SIG-M5 treated with dmso at 0.1 percent for 504 hours (cell line): ENCODE measurements at regions not wholly inside any gene's neighbourhood (a gene's known extent, or its start where the extent isn't known, plus 50 kb on each side); places are given as distances from the start of the nearest gene placed in this dataset.
"Not testable (repeated sequence)": the region's sequence is repeated elsewhere in the genome, so short reads cannot be mapped to it uniquely, and the experiment has no call there.

Experiments
- DNase-seq: peaks from one replicate; lab custom pipeline; 2025; ENCODE audit not compliant: unreplicated experiment; lab: John Stamatoyannopoulos, UW

DNA sequence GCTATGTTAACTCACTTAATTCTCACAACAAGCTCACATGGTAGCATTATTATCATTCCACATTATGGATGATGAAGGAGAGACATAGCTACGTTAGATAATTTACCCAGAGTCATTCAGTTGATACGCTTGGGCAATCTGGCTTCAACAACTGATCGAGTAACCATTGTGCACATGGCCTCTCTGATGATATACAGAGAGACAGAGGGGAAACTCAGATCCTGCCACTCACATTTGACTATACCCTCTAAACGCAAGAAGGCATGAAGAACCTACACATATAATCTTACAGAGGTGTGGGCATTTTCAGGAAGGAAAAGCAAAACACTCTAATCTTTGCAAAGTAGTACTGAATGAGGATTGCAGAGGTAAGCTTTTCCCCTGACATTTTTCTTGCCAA is 360.1 kb downstream of the BARHL2 start:
- no peak for DNase-seq

DNA sequence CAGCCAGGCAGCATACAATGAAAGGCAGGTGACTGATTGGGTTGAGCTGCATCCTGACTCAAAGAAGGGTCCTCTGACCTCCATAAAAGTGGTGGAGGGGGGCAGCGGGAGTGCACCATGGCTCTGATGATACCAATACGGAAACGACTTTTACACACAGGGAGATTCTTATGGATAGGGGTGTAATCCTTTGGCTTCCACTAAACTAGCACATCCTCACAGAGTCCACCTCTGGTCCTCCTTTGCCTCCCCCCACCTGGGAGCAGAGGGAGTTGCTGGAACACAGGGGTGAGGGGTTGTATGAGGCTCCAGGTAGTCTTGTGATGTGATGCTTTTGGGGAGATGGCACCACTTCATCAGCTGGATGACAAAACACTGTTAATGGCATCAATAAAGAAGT is 361.0 kb downstream of the BARHL2 start:
- DNase-seq = no peak

DNA sequence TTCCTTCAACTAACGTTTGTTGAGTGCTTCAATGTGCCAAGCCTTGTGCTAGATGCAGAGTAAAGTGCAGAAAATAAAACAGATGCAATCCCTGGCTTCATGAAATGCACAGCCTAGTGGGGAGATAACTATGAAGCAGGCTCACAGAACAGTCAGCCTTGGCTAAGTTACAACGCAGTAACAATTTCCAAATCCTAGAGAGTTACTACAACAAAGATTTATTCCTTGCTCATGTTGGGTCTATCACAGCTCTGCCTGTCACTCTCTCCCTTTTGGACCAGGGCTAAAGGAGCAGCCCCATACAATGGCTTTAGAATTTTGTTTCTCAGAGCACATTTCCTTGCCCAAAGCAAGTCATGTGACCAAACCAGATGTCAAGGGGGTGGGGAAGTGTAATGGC is 359.8 kb downstream of the ZNF326 start:
- DNase-seq = no peak

DNA sequence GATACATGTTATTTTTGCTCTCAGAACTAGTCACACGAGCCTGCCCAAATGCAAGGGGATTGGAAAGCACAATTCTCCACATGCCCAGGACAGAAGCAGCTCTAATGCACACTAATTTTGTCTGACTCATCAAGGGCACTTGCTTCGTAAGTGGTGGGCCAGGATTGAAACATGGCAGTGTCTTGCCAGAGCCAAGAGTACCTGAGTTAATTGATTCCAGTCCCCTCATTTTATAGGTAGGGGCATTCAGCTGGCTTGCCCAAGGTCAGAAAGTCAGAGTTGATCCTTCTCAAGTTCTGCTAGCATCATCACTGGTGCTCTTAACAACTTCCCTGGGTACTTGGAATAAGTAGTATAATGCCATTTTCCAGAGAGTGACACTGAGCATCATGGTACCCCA is 356.1 kb downstream of the ZNF326 start:
- no peak for DNase-seq

DNA sequence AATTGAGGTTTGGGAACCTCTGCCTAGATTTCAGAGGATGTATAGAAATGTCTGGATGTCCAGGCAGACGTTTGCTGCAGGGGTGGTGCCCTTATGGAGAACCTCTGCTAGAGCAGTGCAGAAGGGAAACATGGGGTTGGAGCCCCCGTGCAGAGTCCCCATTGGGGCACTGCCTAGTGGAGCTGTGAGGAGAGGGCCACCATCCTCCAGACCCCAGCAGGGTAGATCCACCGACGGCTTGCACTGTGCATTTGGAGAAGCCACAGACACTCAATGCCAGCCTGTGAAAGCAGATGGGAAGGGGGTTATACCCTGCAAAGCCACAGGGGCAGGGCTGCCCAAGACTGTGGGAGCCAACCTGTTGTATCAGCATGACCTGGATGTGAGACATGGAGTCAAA is 354.6 kb downstream of the ZNF326 start:
- no peak for DNase-seq

DNA sequence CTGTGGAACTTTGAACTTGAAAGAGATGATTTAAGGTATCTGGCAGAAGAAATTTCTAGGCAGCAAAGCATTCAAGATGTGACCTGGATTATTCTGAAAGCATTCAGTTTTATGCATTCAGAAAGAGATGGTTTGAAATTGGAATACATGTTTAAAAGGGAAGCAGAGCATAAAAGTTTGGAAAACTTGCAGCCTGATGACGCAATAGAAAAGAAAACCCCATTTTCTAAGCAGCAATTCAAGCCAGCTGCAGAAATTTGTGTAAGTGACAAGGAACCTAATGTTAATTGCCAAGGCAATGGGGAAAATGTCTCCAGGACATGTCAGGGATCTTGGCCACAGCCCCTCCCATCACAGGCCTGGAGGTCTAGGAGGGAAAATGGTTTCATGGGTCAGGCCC is 354.0 kb downstream of the ZNF326 start:
- no peak for DNase-seq

DNA sequence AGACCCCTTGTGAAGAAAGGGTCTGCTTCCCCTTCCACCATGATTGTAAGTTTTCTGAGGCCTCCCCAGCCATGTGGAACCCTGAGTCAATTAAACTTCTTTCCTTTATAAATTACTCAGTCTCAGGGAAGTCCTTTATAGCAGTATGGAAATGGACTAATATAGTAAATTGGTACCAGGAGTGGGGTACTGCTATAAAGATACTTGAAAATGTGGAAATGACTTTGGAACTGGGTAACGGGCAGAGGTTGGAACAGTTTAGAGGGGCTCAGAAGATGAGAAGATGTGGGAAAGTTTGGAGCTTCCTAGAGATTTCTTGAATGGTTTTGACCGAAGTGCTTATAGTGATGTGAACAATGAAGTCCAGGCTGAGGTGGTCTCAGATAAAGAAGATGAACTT is 353.5 kb downstream of the ZNF326 start:
- DNase-seq = not testable (repeated sequence)

DNA sequence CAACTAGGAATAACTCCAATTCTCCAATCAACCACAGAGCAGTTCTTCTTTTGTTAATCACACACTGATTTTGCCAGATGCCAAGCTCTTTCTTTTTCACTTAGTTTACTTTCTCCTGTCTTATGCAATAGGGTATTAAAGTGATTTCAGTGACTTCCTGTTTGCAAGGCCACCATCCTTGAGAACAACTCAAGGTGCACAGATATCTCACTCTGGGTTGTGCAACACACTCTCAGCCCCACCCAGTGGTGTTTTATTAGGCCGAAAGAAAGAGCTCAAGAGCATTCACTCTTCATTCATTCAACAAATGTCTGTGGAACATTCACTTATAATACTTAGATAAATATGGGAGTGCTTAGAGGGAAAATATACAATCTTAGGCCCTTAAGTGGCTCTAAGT is 352.5 kb downstream of the ZNF326 start:
- DNase-seq = no peak

DNA sequence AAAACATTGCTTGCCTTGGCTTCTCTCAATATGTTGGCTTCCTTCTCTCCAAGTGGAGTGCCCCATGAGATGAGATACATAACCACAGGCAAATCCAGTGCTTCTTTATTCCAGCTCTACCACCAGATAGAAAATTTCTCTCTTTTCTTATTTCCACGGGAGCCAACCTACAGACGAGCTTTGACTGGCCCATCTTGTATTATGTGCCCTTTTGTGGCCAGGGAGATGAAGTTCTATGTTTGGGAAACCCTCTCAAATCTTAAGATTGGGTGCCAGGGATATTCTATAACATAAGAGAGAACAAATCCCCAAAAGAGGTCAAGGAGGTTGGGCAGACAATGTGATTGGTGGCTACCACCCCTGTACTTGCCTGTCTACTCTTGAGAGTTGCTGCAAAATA is 351.8 kb downstream of the ZNF326 start:
- no peak for DNase-seq

DNA sequence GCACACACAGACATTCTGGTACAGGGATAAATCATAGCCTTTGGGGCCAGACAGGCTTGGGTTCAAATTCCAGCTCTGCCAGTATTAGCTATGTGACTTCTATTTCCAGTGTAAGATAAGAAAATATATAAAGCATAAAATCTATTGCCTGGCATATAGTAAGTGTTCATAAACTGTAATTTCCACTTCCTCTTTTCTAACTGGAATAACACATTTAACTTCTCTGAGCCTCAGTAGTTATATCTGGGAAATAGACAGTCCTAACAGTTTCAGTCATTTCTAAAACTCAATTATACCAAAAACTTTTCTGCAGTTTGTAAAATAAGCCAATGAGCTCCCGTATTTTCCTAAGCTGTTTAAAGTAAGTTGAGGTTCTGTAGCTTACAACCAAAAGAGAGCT is 351.4 kb downstream of the ZNF326 start:
- no peak for DNase-seq

DNA sequence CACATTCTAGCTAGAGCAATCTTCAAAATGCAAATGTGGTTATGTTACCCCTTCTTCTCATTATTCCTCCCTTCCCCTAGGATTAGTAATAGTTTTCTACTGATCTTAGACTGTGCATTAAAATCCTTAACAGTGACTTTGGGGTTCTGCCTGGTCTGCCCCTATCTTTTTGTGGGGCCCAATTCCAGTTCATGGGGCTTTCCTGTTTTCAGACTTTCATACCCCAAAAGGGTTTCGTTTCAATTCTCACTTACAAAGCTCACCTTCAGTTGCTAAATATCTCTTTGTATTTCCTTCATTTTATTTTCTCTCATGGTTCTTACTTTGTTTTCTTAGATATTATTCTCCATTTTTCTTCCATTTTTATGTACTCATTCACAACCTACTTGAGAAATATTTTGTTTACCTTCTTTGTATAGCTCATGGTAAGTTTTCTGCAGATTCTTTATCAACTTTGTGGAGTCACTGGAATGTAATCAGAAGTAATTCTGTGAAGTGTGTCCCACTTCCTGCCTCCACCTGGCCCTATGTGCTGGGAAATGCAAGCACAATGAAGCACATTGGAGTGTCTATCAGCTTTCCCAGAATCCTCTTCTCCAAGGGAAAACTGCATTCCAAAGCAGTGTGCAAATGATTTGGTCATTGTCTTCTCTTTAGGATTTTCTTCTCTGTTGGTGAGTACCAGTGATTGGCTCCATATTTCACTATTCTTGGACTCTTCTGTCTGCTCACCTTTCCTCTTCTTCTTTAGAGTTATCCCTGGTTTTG is 350.2 kb downstream of the ZNF326 start:
- DNase-seq = no peak

DNA sequence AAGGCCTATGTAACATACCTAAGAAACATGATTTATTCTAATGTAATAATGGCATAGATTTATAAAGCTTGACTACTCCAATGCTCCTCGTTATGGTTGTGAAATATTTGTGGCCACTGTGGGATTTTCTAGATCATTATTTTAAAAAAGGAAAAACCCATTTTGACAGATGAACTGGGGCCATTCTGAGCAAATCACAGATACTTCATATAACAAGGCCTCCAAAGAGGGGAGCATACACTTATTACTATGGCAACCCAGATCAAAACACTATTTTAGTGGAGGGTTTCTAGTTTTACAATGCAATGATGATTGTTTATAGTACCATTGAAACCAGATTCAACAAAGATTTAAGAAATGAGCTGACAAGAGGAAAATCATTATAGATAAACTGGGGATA is 346.6 kb downstream of the ZNF326 start:
- no peak for DNase-seq

DNA sequence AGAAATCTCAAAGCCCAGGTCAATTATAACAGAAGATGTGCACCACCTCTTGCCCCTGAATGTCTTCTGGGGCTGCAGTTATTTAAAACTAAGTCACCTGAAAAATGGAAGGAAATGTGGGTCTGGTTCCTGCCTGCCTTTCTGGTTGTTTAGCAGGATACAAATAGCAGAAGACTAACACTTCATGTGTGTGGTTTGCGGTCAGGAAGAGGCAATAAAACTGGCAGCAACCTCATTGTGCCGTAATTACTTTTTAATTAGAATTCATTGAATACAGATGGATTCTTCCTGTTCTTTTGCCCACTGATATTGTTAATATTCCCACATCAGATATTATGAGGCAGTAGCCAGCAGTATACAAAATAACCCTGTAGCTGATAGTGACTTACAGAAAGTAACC is 345.7 kb downstream of the ZNF326 start:
- DNase-seq = no peak

DNA sequence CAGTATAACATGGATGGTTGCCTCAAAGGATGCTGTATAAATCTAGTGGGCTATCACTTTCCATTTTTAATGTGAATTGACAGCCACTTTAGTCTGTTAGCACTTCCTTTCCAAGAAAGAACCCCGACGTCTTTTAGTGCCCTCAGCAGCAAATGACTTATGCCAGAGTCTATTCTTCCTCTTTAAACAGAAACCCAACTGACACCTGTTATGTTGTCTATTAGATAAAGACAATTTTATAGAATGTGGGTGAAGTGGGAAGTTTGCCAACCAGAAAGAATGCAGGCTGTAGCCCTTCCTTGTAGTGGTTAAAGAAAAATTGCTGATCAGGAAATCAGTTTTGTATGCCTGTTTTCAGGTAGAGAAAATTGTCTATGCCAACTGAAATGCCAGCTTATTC is 344.9 kb downstream of the ZNF326 start:
- DNase-seq = no peak

DNA sequence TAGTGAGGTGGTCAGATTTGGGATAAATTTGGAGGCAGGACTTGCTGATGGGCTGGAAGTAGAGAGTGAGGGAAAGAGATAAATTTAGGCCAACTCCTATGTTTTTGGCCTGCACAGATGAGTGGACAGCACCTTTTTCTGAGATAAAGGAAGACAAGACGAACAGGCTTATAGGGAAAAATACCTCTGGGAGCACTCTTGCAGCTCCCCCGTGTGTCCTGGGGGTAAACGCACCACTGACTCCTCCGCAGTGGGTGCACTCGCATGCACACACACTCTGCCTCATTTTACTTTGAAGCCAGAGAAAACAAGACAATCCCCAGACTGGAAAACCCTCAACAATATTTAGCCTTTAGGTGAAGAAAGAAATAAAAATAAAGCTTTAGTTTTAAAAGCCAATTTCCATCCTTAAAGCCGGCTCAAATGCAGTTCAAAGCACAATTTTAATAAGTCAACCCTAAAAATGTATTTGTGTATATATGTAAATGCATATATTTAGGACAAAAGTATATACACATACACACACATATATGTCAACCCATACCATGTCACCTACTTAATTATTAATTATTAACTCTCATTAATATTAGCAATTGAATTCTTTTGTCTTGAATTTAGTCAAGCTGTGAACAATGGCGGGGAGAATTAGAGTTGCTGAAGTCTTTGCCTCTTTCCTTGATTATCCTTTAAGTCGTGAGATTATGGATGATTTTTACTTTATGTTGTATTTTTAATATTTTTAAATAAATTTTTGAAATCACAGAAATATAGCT is 341.8 kb downstream of the ZNF326 start:
- DNase-seq = no peak

DNA sequence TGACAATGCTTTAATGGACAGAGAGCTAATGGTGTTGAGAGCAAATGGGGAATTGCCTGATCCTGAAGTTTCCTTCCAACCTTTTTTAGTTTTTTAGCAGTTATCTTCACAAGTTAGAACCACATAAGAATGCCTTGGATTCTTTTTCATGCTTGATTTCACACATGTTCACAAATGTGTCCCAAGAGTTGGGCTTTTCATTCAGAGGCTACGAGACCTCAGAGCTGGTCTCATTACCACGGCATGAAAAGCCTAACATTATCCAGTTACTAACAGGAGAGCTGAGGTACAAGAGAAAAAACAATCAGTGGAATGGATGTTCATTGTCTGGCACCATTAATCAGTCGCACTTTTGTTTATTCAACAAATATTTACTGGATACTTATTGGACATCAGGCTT is 340.6 kb downstream of the ZNF326 start:
- DNase-seq = no peak

DNA sequence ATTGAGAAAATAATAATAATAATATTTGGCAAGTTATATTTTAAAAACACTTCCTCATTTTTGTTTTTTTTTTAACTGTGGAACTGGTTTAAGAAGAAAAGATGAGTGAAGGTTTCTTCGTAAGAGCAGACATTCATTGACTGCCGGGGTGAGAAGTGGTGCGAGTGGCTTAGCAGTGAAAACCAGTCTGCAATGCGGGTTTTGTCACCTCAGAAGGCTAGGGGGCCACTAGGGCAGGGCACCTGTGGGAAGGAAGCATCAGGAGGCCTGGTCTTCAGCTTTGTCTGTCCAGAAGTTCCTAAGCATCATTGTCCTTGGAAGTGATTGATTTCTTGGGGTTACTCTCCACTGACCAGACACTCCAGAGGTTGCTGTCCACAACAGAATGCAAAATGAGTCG is 339.2 kb downstream of the ZNF326 start:
- no peak for DNase-seq

DNA sequence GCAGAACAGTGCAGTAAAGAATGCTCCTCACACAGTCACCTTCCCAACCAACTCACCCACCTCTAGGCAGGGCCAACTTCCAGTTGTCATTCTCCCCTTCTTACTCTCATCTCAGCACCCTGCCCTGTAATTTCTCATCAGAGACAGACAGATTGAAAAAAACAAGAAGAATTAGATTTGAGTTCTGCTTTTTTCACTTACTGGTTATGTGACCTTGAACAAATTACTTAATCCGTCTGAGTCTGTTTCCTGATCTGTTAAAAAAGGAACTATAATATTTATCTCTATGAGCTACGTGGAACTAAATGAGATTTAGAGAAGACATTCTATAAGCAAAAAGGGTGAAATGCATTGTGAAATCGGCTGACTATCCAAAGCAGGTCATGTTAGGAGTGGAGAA is 330.3 kb downstream of the ZNF326 start:
- DNase-seq = peak; percentile 8

DNA sequence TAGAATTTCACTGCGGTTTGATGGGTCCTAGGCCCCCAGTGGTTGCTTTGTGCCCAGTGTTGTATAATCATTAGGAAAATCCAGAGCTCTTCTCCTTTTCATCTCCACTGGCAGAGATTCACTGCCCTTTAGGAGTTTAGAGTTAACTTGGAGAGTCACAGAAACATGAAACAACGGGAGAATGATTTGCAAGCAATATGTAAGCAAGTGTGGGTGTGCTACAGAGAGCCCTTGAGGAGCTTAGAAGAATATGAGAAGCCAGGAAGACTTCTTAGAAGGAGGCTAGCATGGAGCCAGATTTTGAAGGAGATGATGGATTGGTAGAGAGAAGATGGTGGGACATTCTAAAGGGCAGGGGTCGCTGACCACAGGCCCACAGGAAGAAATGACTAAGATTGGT is 327.3 kb downstream of the ZNF326 start:
- no peak for DNase-seq

DNA sequence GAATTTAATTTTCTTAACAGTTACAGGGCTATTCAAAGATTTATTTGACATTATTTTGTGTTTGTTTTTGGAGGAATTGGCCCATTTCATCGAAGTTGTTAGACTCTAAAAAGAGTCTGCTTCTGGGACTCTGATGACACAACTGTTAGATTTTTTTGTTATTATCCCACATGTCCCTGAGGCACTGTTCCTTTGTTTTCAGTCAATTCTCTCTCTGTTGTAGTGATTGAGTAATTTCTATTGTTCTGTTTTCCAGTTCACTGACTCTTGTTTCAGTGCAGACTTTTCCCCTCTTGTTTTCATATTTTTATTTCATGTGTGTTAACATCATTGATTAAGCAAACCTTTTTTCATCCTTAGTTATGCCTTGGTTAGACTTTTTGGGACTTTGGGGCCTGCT is 325.0 kb downstream of the ZNF326 start:
- no peak for DNase-seq

DNA sequence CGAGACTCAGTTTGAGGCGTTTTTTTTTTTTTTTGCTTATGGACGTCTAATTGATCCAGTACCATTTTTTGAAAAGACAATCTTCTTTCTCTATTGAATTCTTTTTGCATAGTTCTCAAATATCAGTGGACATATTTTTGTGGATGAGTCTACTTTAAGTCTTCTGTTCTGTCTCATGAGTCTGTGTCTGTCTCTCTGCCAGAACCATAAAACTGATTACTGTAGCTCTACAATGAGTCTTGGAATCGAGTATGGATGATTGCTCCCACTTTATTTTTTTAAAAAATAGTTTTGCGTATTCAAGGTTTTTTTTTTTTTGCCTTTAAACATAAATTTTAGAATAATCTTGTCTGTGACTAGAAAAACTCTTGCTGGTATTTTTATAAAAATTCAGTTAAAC is 323.5 kb downstream of the ZNF326 start:
- no peak for DNase-seq

DNA sequence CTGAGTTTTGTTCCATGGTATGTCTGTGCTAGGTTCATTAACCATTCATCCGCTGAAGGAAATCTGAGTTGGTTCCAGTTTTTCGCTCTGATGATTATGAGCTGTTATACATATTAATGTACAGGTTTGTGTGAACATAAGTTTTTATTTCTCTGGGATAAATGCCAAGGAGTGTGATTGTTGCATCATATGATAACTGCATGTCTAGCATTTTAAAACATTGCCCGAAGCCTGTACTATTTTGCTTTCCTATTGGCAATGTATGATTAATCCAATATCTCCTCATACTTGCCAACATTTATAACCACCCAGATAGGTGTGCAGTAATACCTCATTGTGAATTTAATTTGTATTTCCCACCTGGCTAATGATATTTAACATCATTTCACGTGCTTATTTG is 322.7 kb downstream of the ZNF326 start:
- DNase-seq = no peak

DNA sequence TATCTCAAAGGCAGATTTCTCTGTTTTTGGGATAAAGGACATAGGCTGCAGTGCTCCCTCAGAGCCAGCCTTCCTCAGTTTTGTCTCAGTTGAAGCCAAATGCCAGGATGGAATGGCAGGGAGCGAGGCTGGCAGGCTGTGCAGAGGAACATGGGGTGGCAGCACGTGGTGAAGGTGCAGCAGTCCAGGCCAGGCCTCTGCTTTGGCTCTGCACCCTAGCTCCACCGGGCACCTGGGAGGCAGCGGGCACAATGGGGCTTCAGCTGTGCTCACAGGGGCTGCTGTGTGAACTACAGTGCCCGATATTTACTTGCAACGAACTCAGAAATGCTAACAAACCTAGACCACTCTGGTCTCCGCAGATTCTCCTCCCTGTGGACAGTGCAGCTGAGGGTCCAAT is 319.6 kb downstream of the ZNF326 start:
- DNase-seq = no peak
